Endothelial cell of umbilical vein (primary cell): ENCODE measurements at regions not wholly inside any gene's neighbourhood (a gene's known extent, or its start where the extent isn't known, plus 50 kb on each side); places are given as distances from the start of the nearest gene placed in this dataset.

Experiments used
- BruUV-seq: library from RNA; stranded (reverse); fragments of 400-500 nt; replicated peaks from 2 replicates; lab custom pipeline; 2021; lab: Mats Ljungman, UMichigan
- CTCF ChIA-PET: fragments of 300-600, 350-600 bp; sonication (Branson Sonifier 250); formaldehyde crosslinking; loops from one replicate; lab custom pipeline; 2021; ENCODE audit warnings: antibody characterized with exemption, inconsistent platforms; lab: Charles Lee
- POLR2A ChIA-PET: fragments of 300-600, 350-600 bp; sonication (Branson Sonifier 250); formaldehyde crosslinking; loops from one replicate; lab custom pipeline; 2021; ENCODE audit warnings: antibody characterized with exemption, inconsistent platforms; lab: Charles Lee
- DNase-seq: peaks from one replicate; pipeline ENCODE4 v3.0.0-alpha.2; 2011; ENCODE audit warnings: low read depth, low spot score
- FAIRE-seq: peaks from 2 replicates; lab custom pipeline; 2011; peaks lifted over from hg19 to GRCh38; lab: Jason Lieb, UNC
- H2AFZ ChIP-seq: 2 replicates; pipeline ENCODE4 v1.6.0; 2012; ENCODE audit warnings: low read depth, low read length, control low read depth, inconsistent platforms
- H3K27ac ChIP-seq: 2 replicates; pipeline ENCODE4 v1.5.1; 2011; ENCODE audit warnings: low read depth, mild to moderate bottlenecking, control low read depth, low read length, moderate library complexity; ENCODE audit not compliant: insufficient read depth
- H3K27me3 ChIP-seq, 2 experiments: 2 replicates each; pipeline versions ENCODE4 v1.6.0 to v1.6.1; 2011; ENCODE audit warnings: low read length in 2 of 2, mixed read lengths in 1 of 2; ENCODE audit not compliant: control insufficient read depth in 2 of 2, insufficient read depth in 2 of 2
- H3K36me3 ChIP-seq, 2 experiments: 2 replicates in 1 of 2; 3 replicates in 1 of 2; pipeline ENCODE4 v1.5.1; 2011; ENCODE audit warnings: low read length in 2 of 2, mild to moderate bottlenecking in 1 of 2, moderate library complexity in 1 of 2; ENCODE audit not compliant: control insufficient read depth in 2 of 2, insufficient read depth in 2 of 2; ENCODE audit errors: extremely low read depth in 1 of 2
- H3K4me1 ChIP-seq: 3 replicates; pipeline ENCODE4 v1.5.1; 2011; ENCODE audit warnings: mild to moderate bottlenecking, low read length; ENCODE audit not compliant: control insufficient read depth, insufficient read depth; ENCODE audit errors: extremely low read depth
- H3K4me2 ChIP-seq: 2 replicates; pipeline ENCODE4 v1.6.1; 2011; ENCODE audit warnings: low read length, control low read depth, mixed read lengths; ENCODE audit not compliant: insufficient read depth
- H3K4me3 ChIP-seq, 3 experiments: fragments of 200-600 bp in 1 of 3; sonication (generic), shearing (Covaris generic) in 1 of 3; replicated peaks in 1 of 3; 2 replicates each; pipeline ENCODE4 v1.5.1; 2011 to 2016; ENCODE audit warnings: control low read depth in 3 of 3, low read length in 3 of 3, mild to moderate bottlenecking in 2 of 3, inconsistent platforms in 1 of 3, low read depth in 1 of 3, moderate library complexity in 1 of 3; ENCODE audit not compliant: insufficient read depth in 1 of 3
- H3K79me2 ChIP-seq: 2 replicates; pipeline ENCODE4 v1.6.0; 2012; ENCODE audit warnings: low read length, inconsistent platforms; ENCODE audit not compliant: control insufficient read depth, insufficient read depth
- H3K9ac ChIP-seq: replicated peaks from 2 replicates; pipeline ENCODE3; 2011; ENCODE audit warnings: low read length, control low read depth; ENCODE audit not compliant: insufficient read depth; ENCODE audit errors: extremely low read depth
- H3K9me1 ChIP-seq: replicated peaks from 3 replicates; pipeline ENCODE4 v1.6.0; 2011; ENCODE audit warnings: mild to moderate bottlenecking, low read length; ENCODE audit not compliant: control insufficient read depth, insufficient read depth; ENCODE audit errors: extremely low read depth
- H3K9me3 ChIP-seq: replicated peaks from 2 replicates; pipeline ENCODE4 v1.5.1; 2012; ENCODE audit warnings: low read length, inconsistent platforms; ENCODE audit not compliant: control insufficient read depth, insufficient read depth
- H4K20me1 ChIP-seq: replicated peaks from 2 replicates; pipeline ENCODE3; 2011; ENCODE audit warnings: mild to moderate bottlenecking, low read length; ENCODE audit not compliant: control insufficient read depth, insufficient read depth; ENCODE audit errors: extremely low read depth
- CTCF ChIP-seq, 2 donors: IDR thresholded peaks; 1 replicate in 1 of 2; 2 replicates in 1 of 2; pipeline ENCODE4 v1.5.1; 2011; ENCODE audit warnings: low read length in 2 of 2, mild to moderate bottlenecking in 2 of 2, moderate library complexity in 2 of 2, control low read depth in 1 of 2, inconsistent platforms in 1 of 2, low read depth in 1 of 2; ENCODE audit not compliant: insufficient read depth in 1 of 2; ENCODE audit errors: extremely low read depth in 1 of 2
- EZH2 ChIP-seq: IDR thresholded peaks from 2 replicates; pipeline ENCODE4 v1.6.1; 2012; ENCODE audit warnings: borderline replicate concordance, low read depth, mild to moderate bottlenecking, moderate library complexity, low read length, inconsistent platforms; ENCODE audit not compliant: severe bottlenecking
- FOS ChIP-seq: IDR thresholded peaks from 2 replicates; pipeline ENCODE4 v1.6.1; 2011; ENCODE audit warnings: mild to moderate bottlenecking, low read length, moderate library complexity, borderline replicate concordance; ENCODE audit not compliant: insufficient read depth
- GATA2 ChIP-seq: IDR thresholded peaks from 2 replicates; pipeline ENCODE4 v1.7.0; 2011; ENCODE audit warnings: low read depth, mild to moderate bottlenecking, moderate library complexity, mixed read lengths, low read length; ENCODE audit not compliant: insufficient read length, insufficient read depth
- JUN ChIP-seq: IDR thresholded peaks from 2 replicates; pipeline ENCODE4 v1.6.1; 2011; ENCODE audit warnings: borderline replicate concordance, low read depth; ENCODE audit not compliant: insufficient read length, insufficient read depth
- MAX ChIP-seq: IDR thresholded peaks from 2 replicates; pipeline ENCODE4 v1.6.1; 2011; ENCODE audit not compliant: insufficient read depth, insufficient read length
- MYC ChIP-seq: IDR thresholded peaks from one replicate; pipeline ENCODE4 v1.6.1; 2011; ENCODE audit warnings: mild to moderate bottlenecking, low read depth, low read length
- POLR2A ChIP-seq: IDR thresholded peaks from 2 replicates; pipeline ENCODE4 v1.6.1; 2012; ENCODE audit warnings: low read depth, mild to moderate bottlenecking, control low read depth, low read length
- POLR2AphosphoS5 ChIP-seq: IDR thresholded peaks from 2 replicates; pipeline ENCODE4 v1.6.1; 2012; ENCODE audit warnings: low read depth, mild to moderate bottlenecking, control low read depth, low read length, moderate library complexity; ENCODE audit not compliant: insufficient read depth
- dilution Hi-C: fragments of 300-500 bp; cut with MboI; formaldehyde crosslinking; loops from one replicate; pipeline ENCODE4 v1.15.0; 2019; ENCODE audit warnings: low sequenced_read_pairs; ENCODE audit not compliant: extremely low pct_ligation_motif_present
- intact Hi-C: fragments of 100-400 bp; cut with micrococcal nuclease; formaldehyde crosslinking; loops from one replicate; pipeline ENCODE4 v1.10.0; 2022

GRCh38 chr12:29983851-29984250 is 200.1 kb upstream of the TMTC1 start:
- Histone ChIP-seq H3K27ac (no peak overlapping the region), H3K27me3 (no peaks in the 10 kb centered on the region), H3K4me2 (no peak overlapping the region), H3K36me3 (no peaks in the 10 kb centered on the region), H3K9me1 (no peaks in the 10 kb centered on the region), H3K4me1 (no peaks in the 10 kb centered on the region), H2AFZ (no peak overlapping the region), H3K9me3 (no peaks in the 10 kb centered on the region), H3K4me3 (no peak overlapping the region), H4K20me1 (no peaks in the 10 kb centered on the region), H3K9ac (no peak overlapping the region), H3K79me2 (no peaks in the 10 kb centered on the region)
- dilution Hi-C loops (no loop called here), intact Hi-C loops (no loop called here)
- no peak for FAIRE-seq
- peak; percentile 46 for DNase-seq
- ChIA-PET POLR2A (no interaction called here), CTCF (interaction anchor here (0.8 kb wide), 1 partner anchor 27 kb away, joined by 3 read pairs; no protein-coding TSS in a partner anchor)
- BruUV-seq: no TSS peak
- TF ChIP-seq POLR2A: no peak
- TF ChIP-seq EZH2: no peak
- TF ChIP-seq MYC: no peak
- no peak for TF ChIP-seq GATA2
- TF ChIP-seq MAX: no peak

DNA sequence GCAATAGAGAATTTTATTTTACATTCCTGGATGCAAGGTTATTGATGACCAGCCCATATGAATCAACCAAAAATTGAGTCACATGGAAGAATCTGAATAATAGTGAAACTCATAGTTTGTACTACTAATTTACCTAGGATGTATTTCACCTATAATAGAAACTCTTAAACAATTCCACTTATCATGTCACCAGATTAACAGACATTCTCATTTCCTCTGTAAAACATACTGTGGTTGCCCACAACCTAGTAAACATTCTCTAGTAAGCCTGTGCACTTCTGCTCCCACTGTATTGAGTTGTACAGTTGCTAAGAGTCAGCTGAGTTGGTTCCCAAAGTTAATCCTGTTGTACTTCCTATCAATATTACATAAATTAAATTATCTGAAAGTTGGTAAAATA is 196.6 kb upstream of the TMTC1 start:
- Histone ChIP-seq H3K4me1 (no peaks in the 10 kb centered on the region), H4K20me1 (no peaks in the 10 kb centered on the region), H3K4me3 (no peak overlapping the region), H3K36me3 (no peaks in the 10 kb centered on the region), H3K27ac (no peak overlapping the region), H3K9ac (no peak overlapping the region), H2AFZ (no peak overlapping the region), H3K9me1 (no peaks in the 10 kb centered on the region), H3K79me2 (no peaks in the 10 kb centered on the region), H3K9me3 (no peaks in the 10 kb centered on the region), H3K27me3 (no peaks in the 10 kb centered on the region), H3K4me2 (no peak overlapping the region)
- dilution Hi-C loops (no loop called here), intact Hi-C loops (no loop called here)
- no peak for TF ChIP-seq GATA2
- TF ChIP-seq CTCF (IDR thresholded peaks at IDR 0.05; ENCODE audit: extremely low read depth in 1 of 2, insufficient read depth in 1 of 2, low read depth in 1 of 2, low read length in 2 of 2): no peak
- TF ChIP-seq EZH2: no peak
- no peak for TF ChIP-seq JUN
- no peak for TF ChIP-seq POLR2A
- no peak for TF ChIP-seq FOS
- no peak for TF ChIP-seq MAX
- no peak for TF ChIP-seq MYC
- TF ChIP-seq POLR2AphosphoS5: no peak
- DNase-seq (no peak), FAIRE-seq (no peak)
- CTCF ChIA-PET: no interaction called here
- POLR2A ChIA-PET: no interaction called here
- BruUV-seq: no TSS peak
